HL-60/S4 treated with retinoic acid at 250 ng/mL for 4 days and 3 days (cell line): ENCODE measurements at regions not wholly inside any gene's neighbourhood (a gene's known extent, or its start where the extent isn't known, plus 50 kb on each side); places are given as distances from the start of the nearest gene placed in this dataset.
"Not testable (repeated sequence)": the region's sequence is repeated elsewhere in the genome, so short reads cannot be mapped to it uniquely, and the experiment has no call there.

Experiments
- in situ Hi-C: fragments of 300-500 bp; cut with MboI; formaldehyde crosslinking; loops from 2 replicates; pipeline ENCODE4 v1.7.0; 2022; ENCODE audit warnings: low sequenced_read_pairs

- in situ Hi-C loops = no loop called here
These were observed 190.9 kb downstream of the XPNPEP1 start for GRCh38 chr10:109732254-109732965.

DNA sequence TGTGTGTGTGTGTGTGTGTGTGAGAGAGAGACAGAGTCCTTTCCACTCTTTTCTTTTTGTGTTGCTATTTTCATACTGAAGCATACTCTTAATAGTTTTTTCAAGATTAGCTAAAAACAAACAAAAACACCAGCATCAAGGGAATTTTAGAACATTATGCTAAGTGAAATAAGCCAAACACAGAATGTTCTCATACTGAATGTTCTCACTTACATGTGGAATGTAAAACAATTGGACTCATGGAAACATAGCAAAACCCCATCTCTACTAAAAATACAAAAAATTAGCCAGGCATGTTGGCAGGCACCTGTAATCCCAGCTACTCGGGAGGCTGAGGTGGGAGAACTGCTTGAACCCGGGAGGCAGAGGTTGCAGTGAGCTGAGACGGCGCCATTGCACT, 193.4 kb downstream of the XPNPEP1 start:
- in situ Hi-C loops = not testable (repeated sequence)

GRCh38 chr10:109727436-109727835, 195.9 kb downstream of the XPNPEP1 start:
- in situ Hi-C loops = no loop called here

DNA sequence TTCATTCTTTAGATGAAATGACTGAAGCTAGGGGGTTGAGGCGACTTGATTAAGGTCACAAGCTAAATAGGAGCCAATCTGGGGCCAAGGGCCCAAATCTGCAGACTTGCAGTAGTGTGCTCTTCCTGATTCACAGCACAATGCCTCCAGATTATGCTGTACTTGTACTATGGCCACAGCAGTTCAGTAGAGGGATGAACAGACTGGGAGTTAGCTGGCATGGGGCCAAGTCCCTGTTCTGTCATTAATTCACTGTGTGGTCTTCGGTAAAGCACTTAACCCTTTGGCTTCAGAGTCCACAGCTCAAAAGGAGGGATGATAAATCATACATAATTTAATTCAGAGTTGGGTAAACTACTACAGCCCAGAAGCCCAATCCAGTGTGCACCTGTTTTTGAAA, 196.8 kb downstream of the XPNPEP1 start:
- in situ Hi-C loops = no loop called here

GRCh38 chr10:109723305-109723704, 200.0 kb downstream of the XPNPEP1 start:
- in situ Hi-C loops = no loop called here

- in situ Hi-C loops = no loop called here
These were observed 201.8 kb downstream of the XPNPEP1 start for GRCh38 chr10:109721453-109722064.

DNA sequence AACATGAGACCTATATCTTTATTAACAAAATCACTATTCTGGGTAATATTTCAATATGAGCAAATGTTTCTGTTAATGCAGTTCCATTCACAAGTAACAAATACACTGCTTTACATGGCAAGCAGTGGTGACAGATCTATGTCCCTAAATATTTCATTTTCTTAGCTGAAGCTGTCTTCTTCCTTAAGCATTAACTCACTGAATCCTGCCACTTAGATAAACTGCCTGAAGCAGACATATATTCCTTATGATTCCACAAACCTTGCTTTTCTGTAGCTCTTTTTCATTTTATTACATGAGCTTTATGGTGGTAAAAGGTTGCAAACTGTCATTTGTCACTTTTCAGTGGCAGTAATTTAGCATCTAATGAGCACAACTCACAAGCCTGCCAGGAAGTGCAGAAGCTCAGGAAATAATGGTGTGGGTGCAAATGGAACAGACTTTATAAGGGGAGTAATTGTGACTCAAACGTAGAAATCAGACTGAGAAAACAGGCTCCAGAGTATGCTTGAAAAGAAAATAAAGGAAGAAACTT, 217.2 kb downstream of the XPNPEP1 start:
- in situ Hi-C loops = no loop called here

- in situ Hi-C loops = no loop called here
These were observed 221.6 kb downstream of the XPNPEP1 start for GRCh38 chr10:109701633-109702215.

DNA sequence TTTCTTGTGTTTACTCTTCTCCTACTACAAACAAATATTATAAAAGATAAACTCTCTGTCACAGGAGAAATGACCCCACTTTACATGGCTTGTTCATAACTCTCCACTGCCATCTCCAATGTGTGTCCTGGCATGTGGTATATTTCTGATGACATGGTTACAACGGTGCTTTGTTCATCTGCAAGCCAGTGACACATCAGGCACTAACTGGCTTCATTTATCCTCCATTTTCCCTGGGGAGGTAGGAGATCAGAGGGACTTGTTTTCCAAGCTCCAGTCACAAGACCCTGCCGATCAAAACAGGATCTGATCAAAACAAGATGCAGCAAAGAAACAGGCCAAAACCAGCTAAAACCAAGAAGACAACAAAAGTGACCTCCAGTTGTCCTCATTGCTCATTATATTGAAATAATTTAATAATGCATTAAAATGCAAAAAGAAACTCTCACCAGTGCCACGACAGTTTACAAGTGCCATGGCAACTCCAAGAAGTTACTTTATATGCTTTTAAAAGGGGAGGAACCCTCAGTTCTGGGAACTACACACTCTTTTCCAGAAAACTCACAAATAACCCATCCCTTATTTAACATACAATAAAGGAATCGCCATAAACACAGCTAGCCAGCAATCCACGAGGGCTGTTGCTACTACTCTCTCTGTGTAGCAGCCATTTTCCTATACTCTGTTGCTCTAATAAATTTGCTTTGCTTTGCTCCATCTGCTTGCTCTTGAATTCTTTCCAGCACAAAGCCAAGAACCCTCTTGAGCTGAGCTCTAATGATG, 224.2 kb downstream of the XPNPEP1 start:
- in situ Hi-C loops = no loop called here

- in situ Hi-C loops = no loop called here
These were observed 225.2 kb downstream of the XPNPEP1 start for GRCh38 chr10:109698086-109698485.

- in situ Hi-C loops = no loop called here
These were observed 226.1 kb downstream of the XPNPEP1 start for GRCh38 chr10:109696981-109697775.

DNA sequence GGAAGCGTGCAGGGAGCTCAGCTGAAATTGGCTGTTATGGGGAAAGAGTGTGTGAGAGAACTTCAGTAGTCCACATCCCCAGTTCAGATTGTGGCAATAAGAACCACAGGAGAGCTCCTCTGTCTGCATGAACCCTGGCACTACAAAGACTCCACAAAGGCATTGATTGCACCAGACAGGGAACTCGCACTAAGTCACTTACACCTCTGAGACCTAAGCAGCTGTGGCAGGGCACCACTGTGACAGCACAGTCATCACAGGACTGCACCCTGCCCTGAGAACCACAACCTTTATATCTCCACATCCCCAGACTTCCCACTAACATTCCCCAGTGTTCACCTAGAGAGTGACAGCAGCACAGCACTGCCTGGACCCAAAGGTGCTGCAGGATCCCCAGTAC, 226.8 kb downstream of the XPNPEP1 start:
- in situ Hi-C loops = no loop called here

- in situ Hi-C loops = no loop called here
These were observed 227.3 kb downstream of the XPNPEP1 start for GRCh38 chr10:109695988-109696387.

- in situ Hi-C loops = no loop called here
These were observed 233.5 kb downstream of the XPNPEP1 start for GRCh38 chr10:109689785-109690184.

GRCh38 chr10:109679478-109679877, 243.8 kb downstream of the XPNPEP1 start:
- in situ Hi-C loops = no loop called here

GRCh38 chr10:109678857-109679256, 244.5 kb downstream of the XPNPEP1 start:
- in situ Hi-C loops = no loop called here

DNA sequence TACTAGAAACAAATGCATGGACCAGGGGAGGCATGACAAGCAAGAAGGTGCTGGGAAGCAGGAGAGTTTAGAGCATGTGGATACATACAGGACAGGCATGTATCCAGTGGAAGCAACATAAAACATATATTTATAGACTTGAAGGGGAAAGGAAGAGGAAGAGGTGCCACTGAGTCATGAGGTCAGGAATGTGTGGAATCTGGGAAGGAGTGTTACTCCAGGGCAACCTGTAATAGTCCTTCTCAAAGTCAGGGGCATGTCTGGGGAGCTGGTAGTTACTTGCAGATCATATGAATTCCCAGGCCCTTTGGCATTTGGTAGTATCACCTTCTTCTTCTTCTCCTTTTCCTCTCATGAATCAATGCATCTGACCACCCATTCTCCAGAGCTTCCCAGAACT, 246.6 kb downstream of the XPNPEP1 start:
- in situ Hi-C loops = no loop called here

- in situ Hi-C loops = no loop called here
These were observed 254.6 kb downstream of the XPNPEP1 start for GRCh38 chr10:109668703-109669102.

DNA sequence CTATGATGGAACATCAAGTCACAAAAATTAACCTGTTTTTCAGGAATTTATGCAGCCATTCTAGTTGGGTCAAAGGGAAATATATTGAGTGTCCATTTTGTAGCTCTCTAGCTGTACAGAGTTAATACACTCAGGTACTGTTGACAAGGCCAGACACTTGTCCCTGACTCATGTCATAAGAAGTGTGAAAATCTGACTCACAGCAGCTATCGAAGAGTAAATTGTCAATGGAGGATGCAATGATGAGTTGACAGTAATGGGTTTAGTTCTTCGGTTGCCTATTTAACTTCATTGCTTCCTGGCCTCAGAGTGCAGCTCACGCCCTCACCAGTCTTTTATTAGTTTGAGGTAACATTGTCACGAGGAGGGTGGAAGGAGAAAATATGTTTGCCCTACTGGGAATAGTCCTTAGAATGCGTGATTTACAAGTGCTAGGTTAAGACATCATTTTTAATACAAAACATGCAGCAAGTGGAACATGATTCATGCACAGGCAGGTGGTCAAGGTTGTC, 255.1 kb downstream of the XPNPEP1 start:
- in situ Hi-C loops = no loop called here

- in situ Hi-C loops = no loop called here
These were observed 258.0 kb downstream of the XPNPEP1 start for GRCh38 chr10:109665321-109665720.
